ENCODE measurements at regions not wholly inside any gene's neighbourhood (a gene's known extent, or its start where the extent isn't known, plus 50 kb on each side); places are given as distances from the start of the nearest gene placed in this dataset.

DNA sequence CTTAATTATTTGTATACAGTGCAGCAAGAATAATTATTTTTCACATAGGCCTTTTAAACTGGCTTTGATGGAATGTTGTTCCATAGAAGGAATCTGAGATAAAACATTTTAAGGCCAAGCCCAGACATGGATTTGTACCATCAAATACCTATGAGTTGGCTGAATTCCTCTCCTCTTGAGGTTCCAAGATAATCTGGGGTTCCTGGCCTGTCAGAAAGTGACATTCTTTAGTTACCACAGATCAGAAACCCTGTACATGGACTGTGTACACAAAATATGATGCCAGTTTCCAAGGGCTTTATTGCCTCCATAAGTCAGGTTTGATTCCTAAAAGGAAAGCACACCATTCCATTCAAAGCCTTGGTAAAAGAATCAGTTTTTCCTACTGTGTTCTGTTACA is 1256.7 kb upstream of the NRXN1 start:
- Histone ChIP-seq H3K4me3 (ENCODE audit: low read length) (no peak overlapping the region), H3K79me2 (ENCODE audit: control insufficient read depth, low read length) (no peaks in the 10 kb centered on the region), H3K27me3 (ENCODE audit: control insufficient read depth, low read length) (no peaks in the 10 kb centered on the region), H3K4me1 (ENCODE audit: control insufficient read depth, low read length) (no peaks in the 10 kb centered on the region), H3K9me2 (replicated peaks; ENCODE audit: control insufficient read depth, low read length) (no peaks in the 10 kb centered on the region), H4K20me1 (ENCODE audit: control insufficient read depth, insufficient read depth, low read depth, low read length) (no peaks in the 10 kb centered on the region), H3F3A (ENCODE audit: control insufficient read depth, insufficient read depth) (no peaks in the 10 kb centered on the region), H3K27ac (ENCODE audit: low read depth, low read length) (no peak overlapping the region), H3K9me3 (ENCODE audit: control insufficient read depth, insufficient read depth, low read length) (no peaks in the 10 kb centered on the region), H3K4me2 (ENCODE audit: low read length) (no peak overlapping the region), H3K36me3 (ENCODE audit: control insufficient read depth, low read length) (no peaks in the 10 kb centered on the region)
- TF ChIP-seq EZH2phosphoT487 (IDR thresholded peaks at IDR 0.05; ENCODE audit: borderline replicate concordance, low read length) = no peak
- TF ChIP-seq, protein P1, sequence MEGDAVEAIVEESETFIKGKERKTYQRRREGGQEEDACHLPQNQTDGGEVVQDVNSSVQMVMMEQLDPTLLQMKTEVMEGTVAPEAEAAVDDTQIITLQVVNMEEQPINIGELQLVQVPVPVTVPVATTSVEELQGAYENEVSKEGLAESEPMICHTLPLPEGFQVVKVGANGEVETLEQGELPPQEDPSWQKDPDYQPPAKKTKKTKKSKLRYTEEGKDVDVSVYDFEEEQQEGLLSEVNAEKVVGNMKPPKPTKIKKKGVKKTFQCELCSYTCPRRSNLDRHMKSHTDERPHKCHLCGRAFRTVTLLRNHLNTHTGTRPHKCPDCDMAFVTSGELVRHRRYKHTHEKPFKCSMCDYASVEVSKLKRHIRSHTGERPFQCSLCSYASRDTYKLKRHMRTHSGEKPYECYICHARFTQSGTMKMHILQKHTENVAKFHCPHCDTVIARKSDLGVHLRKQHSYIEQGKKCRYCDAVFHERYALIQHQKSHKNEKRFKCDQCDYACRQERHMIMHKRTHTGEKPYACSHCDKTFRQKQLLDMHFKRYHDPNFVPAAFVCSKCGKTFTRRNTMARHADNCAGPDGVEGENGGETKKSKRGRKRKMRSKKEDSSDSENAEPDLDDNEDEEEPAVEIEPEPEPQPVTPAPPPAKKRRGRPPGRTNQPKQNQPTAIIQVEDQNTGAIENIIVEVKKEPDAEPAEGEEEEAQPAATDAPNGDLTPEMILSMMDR (IDR thresholded peaks at IDR 0.05; ENCODE audit: low read depth, low read length, poor library complexity, severe bottlenecking) = no peak

DNA sequence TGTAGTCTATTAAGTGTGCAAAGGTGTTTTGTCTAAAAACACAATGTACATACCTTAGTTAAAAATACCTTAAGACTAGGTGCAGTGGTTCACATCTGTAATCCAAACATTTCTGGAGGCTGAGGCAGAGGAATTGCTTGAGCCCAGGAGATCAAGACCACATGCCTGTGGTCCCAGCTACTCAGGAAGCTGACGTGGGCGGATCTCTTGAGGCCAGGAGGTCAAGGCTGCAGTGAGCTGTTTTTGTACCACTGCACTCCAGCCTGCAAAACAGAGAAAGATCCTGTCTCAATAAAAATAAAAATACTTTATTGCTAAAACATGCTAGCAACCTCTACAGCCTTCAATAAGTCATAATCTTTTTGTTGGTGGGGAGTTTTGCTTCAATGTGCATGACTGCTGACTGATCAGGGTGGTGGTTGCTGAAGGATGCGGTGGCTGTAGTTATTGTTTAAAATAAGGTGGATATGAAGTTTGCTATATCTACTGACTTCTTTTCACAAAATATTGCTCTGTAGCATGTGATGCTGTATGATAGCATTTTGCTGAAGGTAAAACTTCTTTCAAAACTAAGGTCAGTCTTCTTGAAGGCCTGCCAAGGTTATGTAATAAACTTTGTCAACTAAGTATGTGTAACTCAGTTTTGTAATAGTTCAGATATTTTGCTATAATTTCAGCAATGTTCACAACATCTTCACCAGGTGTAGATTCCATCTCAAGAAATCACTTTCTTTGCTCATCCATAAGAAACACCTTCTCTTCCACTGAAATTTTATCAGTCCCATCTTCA is 1238.0 kb upstream of the NRXN1 start:
- H3F3A ChIP-seq (ENCODE audit: control insufficient read depth, insufficient read depth) = no peaks in the 10 kb centered on the region
- H4K20me1 ChIP-seq (ENCODE audit: control insufficient read depth, insufficient read depth, low read depth, low read length) = no peaks in the 10 kb centered on the region
- no peak for TF ChIP-seq EZH2phosphoT487 (IDR thresholded peaks at IDR 0.05; ENCODE audit: borderline replicate concordance, low read length)
- H3K4me2 ChIP-seq (ENCODE audit: low read length) = no peak overlapping the region
- H3K36me3 ChIP-seq (ENCODE audit: control insufficient read depth, low read length) = no peaks in the 10 kb centered on the region
- no peaks in the 10 kb centered on the region for H3K27me3 ChIP-seq (ENCODE audit: control insufficient read depth, low read length)
- no peaks in the 10 kb centered on the region for H3K79me2 ChIP-seq (ENCODE audit: control insufficient read depth, low read length)
- no peak overlapping the region for H3K4me3 ChIP-seq (ENCODE audit: low read length)
- no peaks in the 10 kb centered on the region for H3K9me2 ChIP-seq (replicated peaks; ENCODE audit: control insufficient read depth, low read length)
- H3K27ac ChIP-seq (ENCODE audit: low read depth, low read length) = no peak overlapping the region
- H3K4me1 ChIP-seq (ENCODE audit: control insufficient read depth, low read length) = no peaks in the 10 kb centered on the region
- H3K9me3 ChIP-seq (ENCODE audit: control insufficient read depth, insufficient read depth, low read length) = peaks cover 3% of the 10 kb centered on the region; the same call in 1 of the 2 replicates

DNA sequence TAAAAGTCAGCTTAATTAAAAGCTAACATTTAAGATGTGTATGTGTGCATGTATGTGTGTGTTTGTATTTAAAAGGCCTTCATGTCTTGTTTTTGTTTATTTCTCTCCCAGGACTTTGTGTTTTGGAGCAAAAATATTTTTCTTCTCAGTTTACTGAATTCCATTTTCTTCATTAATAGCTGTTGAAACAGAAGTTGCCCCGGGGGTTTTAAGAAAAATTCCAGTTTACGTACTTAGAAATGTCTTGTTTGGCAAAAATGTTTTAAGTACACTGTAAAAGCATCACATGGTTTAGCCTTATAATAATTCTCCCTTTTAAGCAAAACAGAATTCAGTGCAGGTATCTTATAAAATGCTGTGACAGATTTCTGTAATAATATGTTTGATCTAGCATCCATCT is 1233.0 kb upstream of the NRXN1 start:
- no peaks in the 10 kb centered on the region for H3K4me1 ChIP-seq (ENCODE audit: control insufficient read depth, low read length)
- TF ChIP-seq, protein P1 (IDR thresholded peaks at IDR 0.05; ENCODE audit: low read depth, low read length, poor library complexity, severe bottlenecking) = no peak
- no peak for TF ChIP-seq EZH2phosphoT487 (IDR thresholded peaks at IDR 0.05; ENCODE audit: borderline replicate concordance, low read length)
- no peaks in the 10 kb centered on the region for H3F3A ChIP-seq (ENCODE audit: control insufficient read depth, insufficient read depth)
- H3K4me3 ChIP-seq (ENCODE audit: low read length) = no peak overlapping the region
- no peaks in the 10 kb centered on the region for H3K9me2 ChIP-seq (replicated peaks; ENCODE audit: control insufficient read depth, low read length)
- no peak overlapping the region for H3K4me2 ChIP-seq (ENCODE audit: low read length)
- no peaks in the 10 kb centered on the region for H3K36me3 ChIP-seq (ENCODE audit: control insufficient read depth, low read length)
- H4K20me1 ChIP-seq (ENCODE audit: control insufficient read depth, insufficient read depth, low read depth, low read length) = no peaks in the 10 kb centered on the region
- H3K27me3 ChIP-seq (ENCODE audit: control insufficient read depth, low read length) = no peaks in the 10 kb centered on the region
- H3K79me2 ChIP-seq (ENCODE audit: control insufficient read depth, low read length) = no peaks in the 10 kb centered on the region
- no peak overlapping the region for H3K27ac ChIP-seq (ENCODE audit: low read depth, low read length)
- no peaks in the 10 kb centered on the region for H3K9me3 ChIP-seq (ENCODE audit: control insufficient read depth, insufficient read depth, low read length)

DNA sequence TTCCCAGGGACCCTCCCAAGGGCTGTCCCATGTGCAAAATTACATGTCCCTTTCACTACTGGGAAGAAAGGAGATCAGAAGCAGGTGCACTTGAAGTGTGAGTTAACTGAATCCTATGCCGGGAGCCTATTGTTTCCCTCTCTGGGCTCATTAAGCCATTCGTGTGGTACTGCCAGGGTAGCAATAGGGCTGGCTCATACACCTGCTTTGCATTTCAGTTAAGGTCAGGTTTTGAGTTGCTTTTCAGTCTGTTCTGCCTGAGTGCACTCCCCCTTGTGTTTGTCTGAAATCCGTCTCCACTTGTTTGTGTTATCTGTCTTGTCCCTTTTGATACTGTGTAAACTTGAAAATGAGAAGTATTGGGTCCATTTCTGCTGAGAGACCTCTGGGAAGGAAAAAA is 1232.6 kb upstream of the NRXN1 start:
- Histone ChIP-seq H3K9me2 (replicated peaks; ENCODE audit: control insufficient read depth, low read length) (no peaks in the 10 kb centered on the region), H3K36me3 (ENCODE audit: control insufficient read depth, low read length) (no peaks in the 10 kb centered on the region), H4K20me1 (ENCODE audit: control insufficient read depth, insufficient read depth, low read depth, low read length) (no peaks in the 10 kb centered on the region), H3K4me2 (ENCODE audit: low read length) (no peak overlapping the region), H3K9me3 (ENCODE audit: control insufficient read depth, insufficient read depth, low read length) (no peaks in the 10 kb centered on the region), H3K27ac (ENCODE audit: low read depth, low read length) (no peak overlapping the region), H3K79me2 (ENCODE audit: control insufficient read depth, low read length) (no peaks in the 10 kb centered on the region), H3K4me1 (ENCODE audit: control insufficient read depth, low read length) (no peaks in the 10 kb centered on the region), H3K4me3 (ENCODE audit: low read length) (no peak overlapping the region), H3K27me3 (ENCODE audit: control insufficient read depth, low read length) (no peaks in the 10 kb centered on the region), H3F3A (ENCODE audit: control insufficient read depth, insufficient read depth) (no peaks in the 10 kb centered on the region)
- TF ChIP-seq, protein P1 (IDR thresholded peaks at IDR 0.05; ENCODE audit: low read depth, low read length, poor library complexity, severe bottlenecking) = no peak
- no peak for TF ChIP-seq EZH2phosphoT487 (IDR thresholded peaks at IDR 0.05; ENCODE audit: borderline replicate concordance, low read length)

All from DOHH2 (cell line).